Fibroblast of lung (primary cell): ENCODE measurements at regions not wholly inside any gene's neighbourhood (a gene's known extent, or its start where the extent isn't known, plus 50 kb on each side); places are given as distances from the start of the nearest gene placed in this dataset.

Experiments used
- EZH2 ChIP-seq: IDR thresholded peaks from 2 replicates; pipeline ENCODE4 v1.5.1; 2012; ENCODE audit warnings: low read length, control low read depth, mild to moderate bottlenecking; ENCODE audit errors: missing control alignments
- TF ChIP-seq, protein P1 (sequence below), 2 donors: IDR thresholded peaks in 1 of 2; conservative IDR thresholded peaks in 1 of 2; 1 replicate in 1 of 2; 2 replicates in 1 of 2; pipeline ENCODE4 v1.5.1; 2011 to 2012; ENCODE audit warnings: low read length in 2 of 2, control low read depth in 1 of 2, inconsistent platforms in 1 of 2, low read depth in 1 of 2, mild to moderate bottlenecking in 1 of 2

DNA sequence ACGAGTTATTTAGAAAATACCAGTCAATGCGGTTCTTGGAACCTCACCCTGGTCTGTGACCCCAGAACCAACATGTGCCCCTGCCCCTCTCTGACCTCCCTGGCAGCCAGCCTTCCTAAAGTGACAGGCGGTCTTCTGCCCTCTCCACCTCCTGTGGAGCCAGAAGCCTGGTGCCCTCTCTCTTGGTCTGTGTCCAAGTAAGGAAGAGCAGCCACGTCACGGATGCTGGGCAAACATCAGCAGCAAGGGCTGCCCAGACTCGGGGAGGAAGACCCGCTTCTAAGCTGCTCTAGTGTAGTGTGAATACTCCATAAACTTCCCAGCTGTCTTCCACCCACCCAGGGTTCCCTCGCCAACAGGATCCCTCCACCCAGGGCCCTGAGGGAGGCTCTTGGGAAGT, 272.4 kb downstream of the BMP7 start:
- TF ChIP-seq EZH2: no peak
- TF ChIP-seq, protein P1, sequence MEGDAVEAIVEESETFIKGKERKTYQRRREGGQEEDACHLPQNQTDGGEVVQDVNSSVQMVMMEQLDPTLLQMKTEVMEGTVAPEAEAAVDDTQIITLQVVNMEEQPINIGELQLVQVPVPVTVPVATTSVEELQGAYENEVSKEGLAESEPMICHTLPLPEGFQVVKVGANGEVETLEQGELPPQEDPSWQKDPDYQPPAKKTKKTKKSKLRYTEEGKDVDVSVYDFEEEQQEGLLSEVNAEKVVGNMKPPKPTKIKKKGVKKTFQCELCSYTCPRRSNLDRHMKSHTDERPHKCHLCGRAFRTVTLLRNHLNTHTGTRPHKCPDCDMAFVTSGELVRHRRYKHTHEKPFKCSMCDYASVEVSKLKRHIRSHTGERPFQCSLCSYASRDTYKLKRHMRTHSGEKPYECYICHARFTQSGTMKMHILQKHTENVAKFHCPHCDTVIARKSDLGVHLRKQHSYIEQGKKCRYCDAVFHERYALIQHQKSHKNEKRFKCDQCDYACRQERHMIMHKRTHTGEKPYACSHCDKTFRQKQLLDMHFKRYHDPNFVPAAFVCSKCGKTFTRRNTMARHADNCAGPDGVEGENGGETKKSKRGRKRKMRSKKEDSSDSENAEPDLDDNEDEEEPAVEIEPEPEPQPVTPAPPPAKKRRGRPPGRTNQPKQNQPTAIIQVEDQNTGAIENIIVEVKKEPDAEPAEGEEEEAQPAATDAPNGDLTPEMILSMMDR (conservative IDR thresholded peaks at IDR 0.05 in 1 of 2, IDR thresholded peaks at IDR 0.05 in 1 of 2; ENCODE audit: low read depth in 1 of 2, low read length in 2 of 2): no peak
